HG02970 (cell line): ENCODE measurements at regions not wholly inside any gene's neighbourhood (a gene's known extent, or its start where the extent isn't known, plus 50 kb on each side); places are given as distances from the start of the nearest gene placed in this dataset.
"Not testable (repeated sequence)": the region's sequence is repeated elsewhere in the genome, so short reads cannot be mapped to it uniquely, and the experiment has no call there.

Experiments
- ATAC-seq: cut with Tn5 transposase; IDR thresholded peaks from one replicate; pipeline ENCODE4 v1.9.1; 2021; ENCODE audit warnings: mild to moderate bottlenecking, moderate library complexity, moderate number of reproducible peaks; ENCODE audit not compliant: unreplicated experiment, low FRiP score

GRCh38 chr13:65460136-65460535, 1770.0 kb downstream of the PCDH9 start:
- no peak for ATAC-seq

DNA sequence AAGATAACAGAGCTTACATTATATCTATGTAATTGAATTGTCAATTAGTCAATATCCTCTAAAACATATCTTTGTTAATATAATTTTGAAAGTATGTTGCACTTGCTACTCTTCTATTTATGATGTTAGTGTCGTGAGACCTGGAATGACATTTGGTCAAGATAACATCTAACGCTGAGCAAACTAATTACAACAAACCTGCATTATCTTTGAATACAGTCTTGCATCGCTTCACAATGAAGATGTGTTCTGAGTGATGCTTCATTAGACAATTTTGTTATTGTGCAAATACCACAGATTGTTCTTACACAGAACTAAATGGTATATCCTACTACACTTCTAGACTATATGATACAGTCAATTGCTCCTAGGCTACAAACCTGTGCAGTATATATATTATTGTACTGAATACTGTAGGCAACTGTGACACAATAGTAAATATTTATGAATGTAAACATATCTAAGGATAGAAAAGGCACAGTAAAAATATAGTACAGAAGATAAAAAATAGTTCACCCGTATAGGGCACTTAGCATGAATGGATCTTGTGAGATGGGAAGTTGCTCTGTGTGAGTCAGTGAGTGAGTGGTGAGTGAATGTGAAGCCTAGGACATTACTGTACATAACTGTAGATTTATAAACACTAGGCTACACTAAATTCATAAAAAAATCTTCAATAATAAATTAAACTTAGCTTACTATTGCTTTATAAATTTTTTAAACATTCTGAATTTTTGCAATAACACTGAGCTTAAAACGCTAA, 1773.8 kb downstream of the PCDH9 start:
- no peak for ATAC-seq

- no peak for ATAC-seq
Measured at GRCh38 chr13:65454403-65454802, 1775.7 kb downstream of the PCDH9 start.

- no peak for ATAC-seq
Measured at GRCh38 chr13:65453982-65454381, 1776.2 kb downstream of the PCDH9 start.

GRCh38 chr13:65445340-65445739, 1784.8 kb downstream of the PCDH9 start:
- no peak for ATAC-seq

GRCh38 chr13:65435590-65435989, 1794.5 kb downstream of the PCDH9 start:
- ATAC-seq = no peak

- ATAC-seq = no peak
Measured at GRCh38 chr13:65417953-65418352, 1812.2 kb downstream of the PCDH9 start.

DNA sequence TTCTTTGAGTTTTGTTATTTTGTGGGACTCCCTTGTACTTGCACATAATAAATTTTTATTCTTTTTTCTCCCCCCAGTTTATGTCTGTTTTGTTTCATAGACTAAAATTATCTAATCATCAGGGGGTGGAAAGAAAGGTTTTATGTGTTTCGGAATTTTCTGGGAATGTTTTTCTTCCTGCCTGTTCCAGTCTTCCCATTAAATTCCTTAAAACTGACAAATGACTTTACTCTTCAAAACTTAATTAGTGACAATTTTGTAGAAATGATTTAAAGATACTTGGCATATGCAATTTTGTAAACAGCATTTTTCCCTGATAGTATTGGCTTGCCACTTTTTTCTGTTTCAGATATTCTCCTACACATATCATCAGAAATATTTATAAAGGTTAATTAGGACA, 1813.4 kb downstream of the PCDH9 start:
- no peak for ATAC-seq

DNA sequence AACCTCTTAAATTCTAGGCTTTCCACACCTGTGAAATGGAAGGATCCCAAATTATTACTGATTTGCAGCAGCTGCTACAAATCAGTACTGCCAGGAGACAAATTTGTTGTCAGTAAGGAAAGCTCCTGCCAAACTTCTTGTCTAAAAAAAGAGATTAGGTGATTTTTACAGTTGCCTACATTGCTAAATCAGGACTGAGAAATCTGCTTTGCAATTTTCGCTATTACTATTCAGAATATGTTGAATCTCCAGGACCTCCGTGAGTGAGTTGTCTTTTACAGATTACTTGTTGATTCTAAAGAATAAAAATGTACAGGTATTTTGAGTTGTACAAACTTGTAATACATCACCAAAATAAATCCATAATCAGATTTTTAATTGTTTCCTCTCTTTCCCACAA, 1815.9 kb downstream of the PCDH9 start:
- no peak for ATAC-seq

GRCh38 chr13:65411521-65411920, 1818.6 kb downstream of the PCDH9 start:
- ATAC-seq = no peak

DNA sequence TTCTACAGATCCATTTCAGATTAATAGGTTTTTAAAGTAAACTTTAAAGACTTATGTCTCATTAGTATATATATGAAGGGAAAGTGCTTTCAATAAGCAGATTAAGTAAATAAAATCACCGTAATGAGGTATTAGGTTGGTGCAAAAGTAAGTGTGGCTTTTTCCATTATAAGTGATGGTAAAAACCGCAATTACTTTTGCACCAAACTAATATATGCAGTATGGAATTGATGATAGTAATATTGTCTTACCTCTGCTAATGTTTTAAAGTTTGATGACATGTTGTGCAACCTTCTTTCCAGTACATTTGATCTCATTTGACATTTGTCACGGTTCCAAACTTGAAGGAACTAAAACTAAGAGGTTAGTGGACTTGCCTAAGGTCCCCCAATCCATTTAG, 1819.3 kb downstream of the PCDH9 start:
- ATAC-seq = no peak

- ATAC-seq = no peak
Measured at GRCh38 chr13:65401315-65401714, 1828.8 kb downstream of the PCDH9 start.

GRCh38 chr13:65400702-65401101, 1829.4 kb downstream of the PCDH9 start:
- ATAC-seq = no peak

GRCh38 chr13:65387743-65388347, 1842.3 kb downstream of the PCDH9 start:
- no peak for ATAC-seq

GRCh38 chr13:65378943-65379519, 1851.1 kb downstream of the PCDH9 start:
- no peak for ATAC-seq

GRCh38 chr13:65378484-65378883, 1851.7 kb downstream of the PCDH9 start:
- no peak for ATAC-seq

DNA sequence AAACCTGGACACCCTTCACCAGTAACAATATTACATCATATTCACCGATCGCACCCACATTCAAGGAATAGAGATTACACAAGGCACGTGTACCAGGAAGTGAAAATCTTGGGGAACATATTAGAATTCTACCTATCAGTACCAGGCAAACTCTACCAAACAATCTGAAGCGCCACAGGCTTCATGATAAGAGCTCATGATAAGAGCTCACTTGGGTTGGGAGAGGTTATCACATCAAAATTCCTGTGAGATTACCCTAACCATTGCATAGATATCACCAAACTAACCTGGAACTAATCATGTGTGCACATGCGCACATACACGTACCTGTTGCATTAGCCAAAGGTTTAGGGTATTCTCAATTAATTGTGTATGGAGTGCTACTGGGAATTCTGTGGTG, 1861.3 kb downstream of the PCDH9 start:
- ATAC-seq = no peak

DNA sequence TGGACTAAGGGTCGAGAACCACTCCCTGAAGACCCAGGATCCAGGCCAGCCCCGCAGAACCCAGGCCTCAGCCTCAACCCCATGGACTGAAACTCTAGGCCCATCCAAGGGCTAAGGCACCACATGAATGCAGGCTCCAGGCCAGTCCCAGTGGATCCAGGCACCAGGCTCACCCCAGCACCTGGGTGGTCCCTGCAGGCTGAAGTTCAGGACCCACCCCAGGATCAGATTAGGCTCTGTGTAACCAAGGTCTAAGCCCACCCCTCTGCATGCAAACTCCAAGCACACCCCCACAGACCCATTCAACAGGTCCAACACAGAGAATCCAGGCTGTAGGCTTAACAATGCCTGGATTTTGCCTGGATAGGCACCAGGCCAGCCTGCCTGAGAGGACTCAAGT, 1876.2 kb downstream of the PCDH9 start:
- ATAC-seq = no peak

DNA sequence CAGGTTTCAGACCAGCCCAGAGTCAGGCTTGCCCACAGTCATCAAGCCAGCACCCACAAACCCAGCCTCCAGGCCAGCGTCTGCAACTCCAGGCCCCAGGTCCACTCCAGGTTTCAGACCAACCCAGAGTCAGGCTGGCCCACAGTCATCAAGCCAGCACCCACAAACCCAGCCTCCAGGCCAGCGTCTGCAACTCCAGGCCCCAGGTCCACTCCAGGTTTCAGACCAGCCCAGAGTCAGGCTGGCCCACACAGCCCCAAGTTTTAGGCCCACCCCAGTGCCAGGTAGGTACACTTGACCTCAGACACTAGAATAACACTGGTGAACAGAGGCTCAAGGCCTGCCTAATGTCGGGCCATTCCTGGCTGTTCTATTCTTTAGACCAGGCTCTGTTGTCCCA, 1877.0 kb downstream of the PCDH9 start:
- ATAC-seq = not testable (repeated sequence)

DNA sequence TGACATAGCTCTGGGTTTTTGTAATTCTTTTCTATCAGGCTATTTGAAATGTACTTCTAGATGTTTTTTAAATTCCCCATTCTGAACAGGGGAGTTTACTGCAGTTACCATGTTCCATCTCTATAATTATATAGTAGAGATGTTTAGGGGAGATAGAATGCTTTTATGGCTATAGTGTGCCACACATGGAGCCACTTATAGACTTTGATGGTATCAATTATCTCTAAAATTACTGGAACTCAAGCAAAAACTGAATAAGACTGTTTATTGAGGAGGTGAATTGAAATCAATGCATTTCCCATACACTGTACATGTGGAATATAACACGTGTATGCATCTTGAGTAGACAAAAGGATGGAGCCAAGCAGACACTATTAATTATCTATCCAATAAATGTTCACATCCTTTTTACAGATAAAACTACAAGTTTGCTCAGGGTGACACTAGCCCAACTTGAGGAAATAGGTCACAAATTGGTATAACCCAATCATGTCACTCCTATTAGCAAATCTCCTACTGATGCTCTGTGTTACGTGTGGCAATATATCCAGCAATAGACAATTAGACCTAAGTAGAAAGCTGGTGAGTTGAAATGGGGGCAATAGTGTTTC, 1882.6 kb downstream of the PCDH9 start:
- no peak for ATAC-seq

DNA sequence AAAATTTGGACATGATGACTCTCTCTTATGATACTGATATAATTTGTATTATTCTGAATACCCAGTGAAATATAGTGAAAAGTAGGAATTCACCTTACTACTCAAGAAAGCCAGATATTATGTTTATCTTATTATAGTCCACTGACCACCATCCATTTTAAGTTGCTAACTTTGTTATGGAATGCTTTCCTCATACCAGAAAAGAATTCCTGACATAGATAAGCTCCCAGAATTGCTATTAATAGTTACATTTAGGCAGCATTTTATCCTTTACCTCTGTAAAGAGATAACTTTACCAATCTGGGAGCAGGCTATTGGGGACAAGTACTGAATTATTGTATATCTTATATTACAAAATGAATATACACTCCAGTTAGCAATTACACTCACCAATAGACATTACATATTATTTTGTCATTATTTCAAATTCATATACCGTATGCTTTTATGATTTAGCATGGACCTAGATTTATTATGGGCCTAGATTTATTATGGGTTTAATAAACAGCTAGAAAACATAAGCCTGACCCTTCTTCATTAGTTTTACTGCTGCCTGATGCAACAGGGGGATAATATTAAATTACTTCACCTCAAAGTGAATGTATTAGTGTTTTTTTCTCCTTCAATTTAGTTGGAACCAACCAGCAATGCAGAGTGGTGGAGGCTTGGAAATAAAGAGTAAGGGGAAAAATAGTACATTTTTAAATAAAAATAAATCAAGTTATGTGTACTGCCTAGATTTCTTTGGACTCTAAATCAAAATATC, 1886.1 kb downstream of the PCDH9 start:
- no peak for ATAC-seq
